HG03439 (cell line): ENCODE measurements at regions not wholly inside any gene's neighbourhood (a gene's known extent, or its start where the extent isn't known, plus 50 kb on each side); places are given as distances from the start of the nearest gene placed in this dataset.

Experiments
- ATAC-seq: cut with Tn5 transposase; IDR thresholded peaks from one replicate; pipeline ENCODE4 v1.9.1; 2021; ENCODE audit warnings: mild to moderate bottlenecking, moderate library complexity; ENCODE audit not compliant: unreplicated experiment

GRCh38 chr6:130670142-130670541 is 157.1 kb upstream of the SMLR1 start:
- no peak for ATAC-seq

- ATAC-seq, result no peak
Observed at GRCh38 chr6:130671119-130671518, 156.1 kb upstream of the SMLR1 start.

GRCh38 chr6:130671577-130671976 is 155.6 kb upstream of the SMLR1 start:
- no peak for ATAC-seq

- no peak for ATAC-seq
Observed at GRCh38 chr6:130672153-130672552, 155.1 kb upstream of the SMLR1 start.

GRCh38 chr6:130674604-130675003 is 152.6 kb upstream of the SMLR1 start:
- no peak for ATAC-seq

- no peak for ATAC-seq
Observed at GRCh38 chr6:130675072-130675471, 152.1 kb upstream of the SMLR1 start.

- no peak for ATAC-seq
Observed at GRCh38 chr6:130676077-130676772, 151.0 kb upstream of the SMLR1 start.

GRCh38 chr6:130676773-130677144 is 150.4 kb upstream of the SMLR1 start:
- no peak for ATAC-seq

GRCh38 chr6:130677312-130677711 is 149.9 kb upstream of the SMLR1 start:
- no peak for ATAC-seq

GRCh38 chr6:130677766-130678165 is 149.4 kb upstream of the SMLR1 start:
- ATAC-seq, result no peak

- ATAC-seq, result no peak
Observed at GRCh38 chr6:130679684-130680083, 147.5 kb upstream of the SMLR1 start.

GRCh38 chr6:130680116-130680515 is 147.1 kb upstream of the SMLR1 start:
- ATAC-seq, result no peak

- no peak for ATAC-seq
Observed at GRCh38 chr6:130681028-130681427, 146.2 kb upstream of the SMLR1 start.

- ATAC-seq, result no peak
Observed at GRCh38 chr6:130682066-130682465, 145.1 kb upstream of the SMLR1 start.

GRCh38 chr6:130683761-130684517 is 143.3 kb upstream of the SMLR1 start:
- ATAC-seq, result no peak

- ATAC-seq, result no peak
Observed at GRCh38 chr6:130692659-130693058, 134.5 kb upstream of the SMLR1 start.

GRCh38 chr6:130693944-130694343 is 133.3 kb upstream of the SMLR1 start:
- no peak for ATAC-seq

- ATAC-seq, result no peak
Observed at GRCh38 chr6:130694606-130695005, 132.6 kb upstream of the SMLR1 start.

- ATAC-seq, result no peak
Observed at GRCh38 chr6:130696806-130697205, 130.4 kb upstream of the SMLR1 start.

- peak; percentile 39 for ATAC-seq
Observed at GRCh38 chr6:130697271-130697994, 129.8 kb upstream of the SMLR1 start.

GRCh38 chr6:130697995-130698535 is 129.1 kb upstream of the SMLR1 start:
- peak; percentile 94 for ATAC-seq

- ATAC-seq, result no peak
Observed at GRCh38 chr6:130699742-130700141, 127.5 kb upstream of the SMLR1 start.
